GM10248 (cell line): ENCODE measurements at regions not wholly inside any gene's neighbourhood (a gene's known extent, or its start where the extent isn't known, plus 50 kb on each side); places are given as distances from the start of the nearest gene placed in this dataset.

Source experiments
- CTCF ChIA-PET: fragments of 300-600 bp; sonication (Branson Sonifier 250); formaldehyde crosslinking; extraction: SDS; loops from one replicate; lab custom pipeline; 2021; ENCODE audit warnings: antibody characterized with exemption; lab: Yijun Ruan, JAX
- POLR2A ChIA-PET: fragments of 350-650 bp; sonication (Branson Sonifier 250); formaldehyde crosslinking; extraction: SDS; loops from one replicate; lab custom pipeline; 2020; ENCODE audit warnings: antibody characterized with exemption; lab: Yijun Ruan, JAX
- DNase-seq: peaks from one replicate; pipeline ENCODE4 v3.0.0; 2012; ENCODE audit errors: extremely low spot score
- TF ChIP-seq, protein P1 (sequence below): IDR thresholded peaks from 2 replicates; pipeline ENCODE4 v1.5.1; 2012; ENCODE audit warnings: mild to moderate bottlenecking, low read depth; ENCODE audit errors: extremely low read depth, missing control alignments, control extremely low read depth

DNA sequence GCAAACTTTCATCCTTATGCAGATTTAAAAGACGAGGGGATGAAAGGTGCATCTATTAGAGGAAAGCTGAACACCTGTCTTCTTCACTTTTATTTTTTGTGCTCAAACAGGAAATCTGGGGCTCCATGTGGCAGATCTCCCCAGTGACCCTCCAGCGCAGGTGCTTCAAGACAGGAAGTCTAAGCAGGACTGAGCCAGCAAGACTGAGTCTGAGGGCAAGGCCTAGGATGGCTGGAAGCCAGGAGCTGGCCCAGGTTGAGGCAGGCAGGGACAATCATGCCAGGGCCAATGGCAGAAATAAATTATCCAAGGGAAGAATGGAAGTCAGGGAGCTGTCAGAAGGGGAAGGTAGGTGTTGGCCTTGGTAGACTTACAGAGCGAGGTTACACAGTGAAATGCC is 101.1 kb upstream of the SPON1 start:
- POLR2A ChIA-PET: no interaction called here
- DNase-seq: no peak
- CTCF ChIA-PET: interaction anchor here (0.7 kb wide), 1 partner anchor 15 kb away, joined by 3 read pairs; no protein-coding TSS in a partner anchor
- TF ChIP-seq, protein P1, sequence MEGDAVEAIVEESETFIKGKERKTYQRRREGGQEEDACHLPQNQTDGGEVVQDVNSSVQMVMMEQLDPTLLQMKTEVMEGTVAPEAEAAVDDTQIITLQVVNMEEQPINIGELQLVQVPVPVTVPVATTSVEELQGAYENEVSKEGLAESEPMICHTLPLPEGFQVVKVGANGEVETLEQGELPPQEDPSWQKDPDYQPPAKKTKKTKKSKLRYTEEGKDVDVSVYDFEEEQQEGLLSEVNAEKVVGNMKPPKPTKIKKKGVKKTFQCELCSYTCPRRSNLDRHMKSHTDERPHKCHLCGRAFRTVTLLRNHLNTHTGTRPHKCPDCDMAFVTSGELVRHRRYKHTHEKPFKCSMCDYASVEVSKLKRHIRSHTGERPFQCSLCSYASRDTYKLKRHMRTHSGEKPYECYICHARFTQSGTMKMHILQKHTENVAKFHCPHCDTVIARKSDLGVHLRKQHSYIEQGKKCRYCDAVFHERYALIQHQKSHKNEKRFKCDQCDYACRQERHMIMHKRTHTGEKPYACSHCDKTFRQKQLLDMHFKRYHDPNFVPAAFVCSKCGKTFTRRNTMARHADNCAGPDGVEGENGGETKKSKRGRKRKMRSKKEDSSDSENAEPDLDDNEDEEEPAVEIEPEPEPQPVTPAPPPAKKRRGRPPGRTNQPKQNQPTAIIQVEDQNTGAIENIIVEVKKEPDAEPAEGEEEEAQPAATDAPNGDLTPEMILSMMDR: no peak

DNA sequence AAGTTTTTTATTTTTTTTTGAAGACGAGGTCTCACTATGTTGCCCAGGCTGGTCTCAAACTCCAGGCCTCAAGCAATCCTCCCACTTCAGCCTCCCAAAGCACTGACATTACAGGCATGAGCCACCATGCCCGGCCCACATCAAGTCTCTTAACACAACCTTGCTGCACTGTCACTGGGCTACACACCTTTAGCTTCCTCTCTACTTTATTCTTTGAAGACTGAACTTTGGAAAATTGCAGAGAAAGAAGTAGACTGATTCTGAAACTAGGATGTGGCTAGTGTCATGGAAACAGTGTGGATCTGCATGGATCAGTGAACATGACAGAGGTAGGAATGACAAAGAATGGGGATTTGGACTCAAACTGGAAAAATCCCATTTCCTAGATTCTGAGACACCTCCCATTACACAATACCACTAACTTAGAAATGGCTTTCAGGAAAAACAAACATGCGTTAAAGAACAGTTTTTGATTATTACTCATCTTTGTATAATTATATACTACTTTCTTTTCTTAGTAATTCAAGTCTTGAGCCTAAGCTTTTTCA is 99.6 kb upstream of the SPON1 start:
- ChIA-PET CTCF (no interaction called here), POLR2A (no interaction called here)
- TF ChIP-seq, protein P1: no peak
- no peak for DNase-seq

DNA sequence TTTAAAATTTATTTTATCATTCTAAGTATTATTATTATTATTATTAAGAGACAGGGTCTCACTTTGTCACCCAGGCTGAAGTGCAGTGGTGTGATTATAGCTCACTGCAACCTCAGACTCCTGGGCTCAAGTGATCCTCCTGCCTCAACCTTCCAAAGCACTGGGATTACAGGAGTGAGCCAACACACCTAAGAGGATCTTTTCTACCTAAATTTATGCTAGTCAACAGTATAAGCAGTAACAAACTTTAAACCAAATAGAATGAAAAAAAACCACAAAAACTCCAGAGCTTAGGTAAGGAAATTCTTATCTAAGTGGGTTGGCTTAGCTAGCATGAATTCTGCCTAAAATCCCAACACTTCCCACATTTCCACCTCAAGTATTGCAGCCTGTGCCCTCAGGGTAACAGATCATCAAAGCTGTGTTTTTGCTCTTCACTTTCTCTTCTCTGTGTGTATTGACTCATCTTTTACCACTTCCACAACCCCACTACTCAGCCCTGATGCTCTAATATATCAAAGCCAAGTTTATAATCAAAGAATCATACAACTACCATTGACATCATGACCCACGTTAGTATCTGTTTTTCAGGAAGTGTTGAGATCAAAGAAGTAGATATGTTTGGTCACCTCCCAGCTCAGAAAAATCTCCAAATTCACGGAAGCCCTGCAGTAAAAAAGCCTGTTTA is 93.7 kb upstream of the SPON1 start:
- DNase-seq: no peak
- ChIA-PET CTCF (no interaction called here), POLR2A (no interaction called here)
- TF ChIP-seq, protein P1: no peak

DNA sequence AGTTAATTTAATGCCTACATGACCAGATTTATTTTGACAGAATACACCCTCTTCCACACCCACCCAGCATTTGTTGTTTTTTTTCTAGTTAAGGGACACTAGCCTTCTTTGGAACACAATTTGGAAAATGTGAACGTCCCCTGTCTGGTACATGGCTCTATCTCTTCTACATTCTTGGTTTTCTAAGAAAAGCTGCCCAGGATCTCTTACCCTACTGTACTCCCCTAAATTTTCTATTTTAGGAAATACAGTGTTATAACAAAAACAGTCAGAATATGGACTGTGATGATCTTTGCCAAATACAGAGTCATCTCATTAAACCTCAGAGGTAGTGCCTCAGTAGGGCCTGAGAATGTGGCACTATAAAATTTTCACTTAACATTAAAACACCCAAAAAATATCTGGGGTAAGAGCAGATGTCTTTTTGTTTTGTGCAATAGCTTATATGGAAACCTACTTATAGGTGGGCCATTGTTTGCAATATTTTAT is 93.1 kb upstream of the SPON1 start:
- TF ChIP-seq, protein P1: no peak
- CTCF ChIA-PET: no interaction called here
- no peak for DNase-seq
- POLR2A ChIA-PET: no interaction called here

DNA sequence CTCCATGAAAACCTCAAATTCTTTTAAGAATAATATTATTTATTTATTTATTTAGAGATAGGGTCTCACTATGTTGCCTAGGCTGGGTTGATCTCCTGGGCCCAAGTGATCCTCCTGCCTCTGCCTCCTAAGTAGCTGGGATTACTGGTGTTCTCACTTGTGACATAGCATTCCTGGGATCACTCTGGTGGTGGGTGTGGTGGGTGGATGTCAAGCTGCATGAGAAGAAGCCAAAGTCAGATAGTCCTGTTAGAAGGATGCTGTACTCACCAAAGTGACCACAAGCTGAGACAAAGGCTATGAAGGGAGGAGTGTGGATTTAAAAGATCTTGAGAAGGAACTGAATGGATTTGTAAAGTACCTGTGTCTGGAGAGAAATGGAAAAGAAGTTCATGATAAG is 87.9 kb upstream of the SPON1 start:
- ChIA-PET CTCF (interaction anchor here (1.3 kb wide), 1 partner anchor 11 kb away, joined by 3 read pairs; no protein-coding TSS in a partner anchor), POLR2A (no interaction called here)
- TF ChIP-seq, protein P1: no peak
- no peak for DNase-seq

DNA sequence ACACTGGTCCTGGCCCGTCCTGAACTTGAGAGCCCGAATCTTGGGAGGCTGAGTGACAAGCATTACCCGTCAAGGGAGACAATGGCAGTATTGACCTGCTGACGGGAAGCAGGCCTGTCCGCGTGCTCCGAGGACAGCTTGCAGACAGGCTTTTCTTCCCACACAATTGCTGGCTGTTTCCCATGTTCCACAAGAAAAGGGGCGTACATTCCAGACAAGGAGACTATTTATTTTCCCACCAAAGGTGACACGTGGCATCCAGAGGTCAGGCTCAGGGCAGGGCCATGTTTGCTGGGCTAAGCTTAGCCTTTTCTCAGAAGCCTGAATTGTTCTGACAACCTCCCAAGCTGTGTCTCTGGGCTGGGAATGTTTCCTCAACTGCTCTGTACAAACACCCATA is 86.9 kb upstream of the SPON1 start:
- ChIA-PET POLR2A (no interaction called here), CTCF (interaction anchor here (0.8 to 1.2 kb wide), 3 partner anchors 8 to 21 kb away, joined by 3 read pairs; no protein-coding TSS in a partner anchor)
- TF ChIP-seq, protein P1: no peak
- DNase-seq: no peak
